OCI-LY7 (cell line): ENCODE measurements at regions not wholly inside any gene's neighbourhood (a gene's known extent, or its start where the extent isn't known, plus 50 kb on each side); places are given as distances from the start of the nearest gene placed in this dataset.

Experiments
- EZH2phosphoT487 ChIP-seq: fragments of 200-600 bp; sonication (generic); IDR thresholded peaks from 2 replicates; pipeline ENCODE4 v1.6.1; 2018; ENCODE audit warnings: low read depth, borderline replicate concordance, mild to moderate bottlenecking, mixed run types, antibody characterized with exemption, low read length, moderate library complexity, mixed read lengths
- TF ChIP-seq, protein P1 (sequence below): fragments of 200-600 bp; sonication (generic); conservative IDR thresholded peaks from 2 replicates; pipeline ENCODE4 v1.5.1; 2014; ENCODE audit warnings: mild to moderate bottlenecking, antibody characterized with exemption, low read length, moderate library complexity, mixed read lengths

DNA sequence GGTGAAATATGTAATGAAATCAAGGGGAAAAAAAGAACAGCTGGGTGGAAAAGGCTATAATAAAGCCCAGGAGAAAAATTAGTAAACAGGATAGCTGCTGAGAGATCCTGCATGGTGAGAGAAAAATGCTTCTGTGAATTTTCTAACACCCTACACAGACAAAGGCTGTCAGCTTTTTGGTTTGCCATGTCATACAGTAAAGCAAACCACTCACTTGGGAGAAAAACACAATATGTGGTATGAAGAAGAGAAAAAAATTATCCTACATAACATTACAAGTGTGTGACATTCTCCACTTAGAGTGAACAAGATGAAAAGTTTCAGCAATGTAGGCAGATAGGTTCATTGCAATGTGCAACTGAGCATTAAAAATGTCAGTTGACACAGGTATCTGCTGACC lies 133.6 kb downstream of the PLPPR4 start:
- TF ChIP-seq, protein P1, sequence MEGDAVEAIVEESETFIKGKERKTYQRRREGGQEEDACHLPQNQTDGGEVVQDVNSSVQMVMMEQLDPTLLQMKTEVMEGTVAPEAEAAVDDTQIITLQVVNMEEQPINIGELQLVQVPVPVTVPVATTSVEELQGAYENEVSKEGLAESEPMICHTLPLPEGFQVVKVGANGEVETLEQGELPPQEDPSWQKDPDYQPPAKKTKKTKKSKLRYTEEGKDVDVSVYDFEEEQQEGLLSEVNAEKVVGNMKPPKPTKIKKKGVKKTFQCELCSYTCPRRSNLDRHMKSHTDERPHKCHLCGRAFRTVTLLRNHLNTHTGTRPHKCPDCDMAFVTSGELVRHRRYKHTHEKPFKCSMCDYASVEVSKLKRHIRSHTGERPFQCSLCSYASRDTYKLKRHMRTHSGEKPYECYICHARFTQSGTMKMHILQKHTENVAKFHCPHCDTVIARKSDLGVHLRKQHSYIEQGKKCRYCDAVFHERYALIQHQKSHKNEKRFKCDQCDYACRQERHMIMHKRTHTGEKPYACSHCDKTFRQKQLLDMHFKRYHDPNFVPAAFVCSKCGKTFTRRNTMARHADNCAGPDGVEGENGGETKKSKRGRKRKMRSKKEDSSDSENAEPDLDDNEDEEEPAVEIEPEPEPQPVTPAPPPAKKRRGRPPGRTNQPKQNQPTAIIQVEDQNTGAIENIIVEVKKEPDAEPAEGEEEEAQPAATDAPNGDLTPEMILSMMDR: no peak
- no peak for TF ChIP-seq EZH2phosphoT487
